ENCODE measurements at regions not wholly inside any gene's neighbourhood (a gene's known extent, or its start where the extent isn't known, plus 50 kb on each side); places are given as distances from the start of the nearest gene placed in this dataset.

- Histone ChIP-seq H3K27me3 (replicated peaks; ENCODE audit: control insufficient read depth, insufficient read depth, low read length) (no peaks in the 10 kb centered on the region), H3K4me3 (replicated peaks; ENCODE audit: low read depth, low read length) (no peak overlapping the region), H3K36me3 (ENCODE audit: control insufficient read depth, insufficient read depth, low read length) (no peaks in the 10 kb centered on the region)
- no peak for TF ChIP-seq CTCF (IDR thresholded peaks at IDR 0.05; ENCODE audit: insufficient read depth, low read length, poor library complexity, severe bottlenecking)
- no peak for DNase-seq (ENCODE audit: extremely low read depth, insufficient read length)
Observed at GRCh38 chr22:34743110-34743751, 322.7 kb upstream of the ISX start.

- H3K27me3 ChIP-seq (replicated peaks; ENCODE audit: control insufficient read depth, insufficient read depth, low read length), result no peaks in the 10 kb centered on the region
- TF ChIP-seq CTCF (IDR thresholded peaks at IDR 0.05; ENCODE audit: insufficient read depth, low read length, poor library complexity, severe bottlenecking), result no peak
- no peaks in the 10 kb centered on the region for H3K36me3 ChIP-seq (ENCODE audit: control insufficient read depth, insufficient read depth, low read length)
- no peak overlapping the region for H3K4me3 ChIP-seq (replicated peaks; ENCODE audit: low read depth, low read length)
- no peak for DNase-seq (ENCODE audit: extremely low read depth, insufficient read length)
Observed at GRCh38 chr22:34760276-34761008, 305.5 kb upstream of the ISX start.

DNA sequence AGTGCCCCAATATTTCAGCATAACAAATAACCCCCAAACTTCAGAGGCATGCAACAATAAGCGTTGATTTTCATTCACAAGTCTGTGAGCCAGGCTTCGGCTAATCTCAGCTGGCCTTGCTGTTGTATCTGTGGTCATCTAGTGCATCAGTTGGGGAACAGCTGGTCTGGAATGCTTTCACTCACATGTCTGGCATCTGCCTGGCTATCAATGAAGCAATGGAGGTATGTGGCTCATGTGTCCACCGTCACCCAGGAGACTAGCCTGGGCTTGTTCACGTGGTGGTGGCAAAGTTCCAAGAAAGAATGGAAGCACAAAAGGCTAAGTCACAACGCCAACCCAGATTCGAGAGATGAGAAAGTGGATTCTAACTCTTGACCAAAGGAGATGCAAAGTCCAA, 304.8 kb upstream of the ISX start:
- DNase-seq (ENCODE audit: extremely low read depth, insufficient read length), result no peak
- Histone ChIP-seq H3K36me3 (ENCODE audit: control insufficient read depth, insufficient read depth, low read length) (no peaks in the 10 kb centered on the region), H3K4me3 (replicated peaks; ENCODE audit: low read depth, low read length) (no peak overlapping the region), H3K27me3 (replicated peaks; ENCODE audit: control insufficient read depth, insufficient read depth, low read length) (no peaks in the 10 kb centered on the region)
- TF ChIP-seq CTCF (IDR thresholded peaks at IDR 0.05; ENCODE audit: insufficient read depth, low read length, poor library complexity, severe bottlenecking), result no peak

- no peak for TF ChIP-seq CTCF (IDR thresholded peaks at IDR 0.05; ENCODE audit: insufficient read depth, low read length, poor library complexity, severe bottlenecking)
- Histone ChIP-seq H3K27me3 (replicated peaks; ENCODE audit: control insufficient read depth, insufficient read depth, low read length) (no peaks in the 10 kb centered on the region), H3K4me3 (replicated peaks; ENCODE audit: low read depth, low read length) (no peak overlapping the region), H3K36me3 (ENCODE audit: control insufficient read depth, insufficient read depth, low read length) (no peaks in the 10 kb centered on the region)
- DNase-seq (ENCODE audit: extremely low read depth, insufficient read length), result no peak
Observed at GRCh38 chr22:34763496-34763895, 302.5 kb upstream of the ISX start.

- no peak for TF ChIP-seq CTCF (IDR thresholded peaks at IDR 0.05; ENCODE audit: insufficient read depth, low read length, poor library complexity, severe bottlenecking)
- no peak overlapping the region for H3K4me3 ChIP-seq (replicated peaks; ENCODE audit: low read depth, low read length)
- DNase-seq (ENCODE audit: extremely low read depth, insufficient read length), result no peak
- no peaks in the 10 kb centered on the region for H3K36me3 ChIP-seq (ENCODE audit: control insufficient read depth, insufficient read depth, low read length)
- H3K27me3 ChIP-seq (replicated peaks; ENCODE audit: control insufficient read depth, insufficient read depth, low read length), result no peaks in the 10 kb centered on the region
Observed at GRCh38 chr22:34765115-34765514, 300.8 kb upstream of the ISX start.

All from GM06990 (cell line).